HG03378 (cell line): ENCODE measurements at regions not wholly inside any gene's neighbourhood (a gene's known extent, or its start where the extent isn't known, plus 50 kb on each side); places are given as distances from the start of the nearest gene placed in this dataset.

Experiments used
- ATAC-seq: cut with Tn5 transposase; IDR thresholded peaks from one replicate; pipeline ENCODE4 v1.9.1; 2021; ENCODE audit warnings: mild to moderate bottlenecking, moderate library complexity; ENCODE audit not compliant: unreplicated experiment

GRCh38 chrX:5122181-5122678 lies 1106.4 kb downstream of the NLGN4X start:
- no peak for ATAC-seq

GRCh38 chrX:5117816-5118215 lies 1110.9 kb downstream of the NLGN4X start:
- no peak for ATAC-seq

- ATAC-seq: no peak
Observed at GRCh38 chrX:5113128-5113527, 1115.5 kb downstream of the NLGN4X start.

GRCh38 chrX:5100004-5100403 lies 1128.7 kb downstream of the NLGN4X start:
- ATAC-seq: no peak

- no peak for ATAC-seq
Observed at GRCh38 chrX:5086388-5086787, 1142.3 kb downstream of the NLGN4X start.

GRCh38 chrX:5084279-5084678 lies 1144.4 kb downstream of the NLGN4X start:
- ATAC-seq: no peak

GRCh38 chrX:5082705-5083104 lies 1146.0 kb downstream of the NLGN4X start:
- ATAC-seq: no peak

- ATAC-seq: no peak
Observed at GRCh38 chrX:5080791-5081190, 1147.9 kb downstream of the NLGN4X start.

GRCh38 chrX:5068550-5068949 lies 1160.1 kb downstream of the NLGN4X start:
- ATAC-seq: no peak

- ATAC-seq: no peak
Observed at GRCh38 chrX:5057786-5058185, 1170.9 kb downstream of the NLGN4X start.

- no peak for ATAC-seq
Observed at GRCh38 chrX:5054852-5055251, 1173.8 kb downstream of the NLGN4X start.

GRCh38 chrX:5051831-5052491 lies 1176.7 kb downstream of the NLGN4X start:
- no peak for ATAC-seq

GRCh38 chrX:5042563-5042962 lies 1186.1 kb downstream of the NLGN4X start:
- ATAC-seq: no peak

- ATAC-seq: no peak
Observed at GRCh38 chrX:5031792-5032191, 1196.9 kb downstream of the NLGN4X start.

GRCh38 chrX:5015451-5015850 lies 1213.2 kb downstream of the NLGN4X start:
- ATAC-seq: no peak

- no peak for ATAC-seq
Observed at GRCh38 chrX:4994855-4995254, 1233.8 kb downstream of the NLGN4X start.

GRCh38 chrX:4978613-4979012 lies 1250.1 kb downstream of the NLGN4X start:
- no peak for ATAC-seq

GRCh38 chrX:4971646-4972045 lies 1257.0 kb downstream of the NLGN4X start:
- ATAC-seq: no peak

- no peak for ATAC-seq
Observed at GRCh38 chrX:4964112-4964511, 1250.7 kb upstream of the PRKX start.

- ATAC-seq: no peak
Observed at GRCh38 chrX:4963432-4963831, 1250.0 kb upstream of the PRKX start.

GRCh38 chrX:4944767-4945166 lies 1231.3 kb upstream of the PRKX start:
- ATAC-seq: no peak

GRCh38 chrX:4936315-4936714 lies 1222.9 kb upstream of the PRKX start:
- ATAC-seq: no peak

GRCh38 chrX:4935846-4936245 lies 1222.4 kb upstream of the PRKX start:
- peak; percentile 84 for ATAC-seq
